ENCODE measurements at regions not wholly inside any gene's neighbourhood (a gene's known extent, or its start where the extent isn't known, plus 50 kb on each side); places are given as distances from the start of the nearest gene placed in this dataset. TPM values are rescaled to one million over a fixed set of nuclear protein-coding genes. Genes with fewer than 3 reads are reported as not detected.
A peak's percentile ranks its signal among the peaks of the same experiment; 100 is the strongest.

DNA sequence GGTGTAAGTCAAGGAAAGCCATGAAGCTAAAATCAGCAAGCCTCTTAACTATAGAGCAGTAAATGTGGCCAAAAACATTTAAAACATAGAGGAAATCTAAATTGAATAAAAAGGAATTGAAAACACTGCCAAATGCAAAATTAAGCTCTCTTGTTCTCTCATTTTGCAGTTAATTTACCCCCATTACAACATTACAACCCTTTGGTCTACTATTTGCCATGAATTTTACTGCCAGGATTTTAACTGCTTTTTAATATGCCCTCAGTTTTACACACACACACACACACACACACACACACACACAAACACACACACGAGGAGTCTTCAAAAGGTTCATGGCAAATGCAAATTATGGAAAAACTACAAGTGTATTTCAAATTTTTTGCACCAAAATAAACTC, 91.4 kb upstream of the ACO1 start:
- DNase-seq (ENCODE audit: low read depth) = no peak

DNA sequence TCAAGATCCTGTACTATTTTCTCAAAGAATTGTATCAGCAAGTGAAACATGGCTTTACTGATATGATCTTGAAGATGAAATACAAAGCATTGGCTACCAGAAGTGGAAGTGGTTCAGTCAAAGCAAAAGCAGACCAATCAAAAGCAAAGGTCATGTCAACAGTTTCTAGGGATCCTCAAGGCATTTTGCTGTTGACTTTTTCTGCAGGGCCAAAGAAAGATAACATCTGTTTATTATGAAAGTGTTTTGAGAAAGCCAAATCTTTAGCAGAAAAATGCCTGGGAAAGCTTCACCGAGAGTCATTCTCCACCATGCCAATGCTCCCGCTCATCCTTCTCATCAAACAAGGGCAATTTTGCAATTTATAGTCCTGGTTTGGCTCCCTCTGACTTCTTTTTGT, 90.3 kb upstream of the ACO1 start:
- DNase-seq (ENCODE audit: low read depth) = peak; percentile 34

DNA sequence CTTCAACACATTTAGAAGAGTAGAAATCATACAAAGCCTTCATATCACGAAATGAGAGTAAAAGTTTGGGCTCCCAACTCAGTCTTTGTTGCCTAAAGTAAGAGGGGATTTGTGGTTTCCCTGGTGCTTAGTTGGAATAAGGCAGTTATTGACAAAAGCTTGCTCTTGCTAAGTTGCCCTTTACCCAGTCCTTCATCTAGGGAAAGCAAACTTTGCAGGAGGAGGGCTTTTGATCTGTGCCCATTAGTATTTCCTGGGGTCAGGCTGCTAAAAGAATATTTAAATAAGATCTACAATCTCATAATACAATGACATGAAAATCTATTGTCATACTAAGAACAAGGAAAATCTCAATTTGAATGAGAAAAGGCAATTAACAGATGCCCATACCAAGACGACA, 84.1 kb upstream of the ACO1 start:
- DNase-seq (ENCODE audit: low read depth) = no peak

DNA sequence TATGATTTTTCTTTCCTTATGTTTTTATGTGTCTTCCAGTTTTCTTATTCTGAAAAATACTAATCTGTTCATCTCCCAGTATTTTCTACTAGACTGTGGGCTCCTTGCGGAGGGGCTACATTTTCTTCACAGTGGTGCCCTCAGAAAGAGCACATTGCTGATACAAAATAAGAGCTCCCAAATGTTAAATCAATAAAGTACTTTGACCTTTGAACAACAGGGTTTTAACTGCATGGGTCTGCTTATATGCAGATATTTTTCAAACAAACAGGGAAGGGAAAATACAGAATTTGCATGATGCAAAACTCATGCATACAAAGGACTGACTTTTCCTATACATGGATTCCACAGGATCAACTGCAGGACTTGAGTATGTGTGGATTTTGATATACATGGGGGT, 79.9 kb upstream of the ACO1 start:
- no peak for DNase-seq (ENCODE audit: low read depth)

DNA sequence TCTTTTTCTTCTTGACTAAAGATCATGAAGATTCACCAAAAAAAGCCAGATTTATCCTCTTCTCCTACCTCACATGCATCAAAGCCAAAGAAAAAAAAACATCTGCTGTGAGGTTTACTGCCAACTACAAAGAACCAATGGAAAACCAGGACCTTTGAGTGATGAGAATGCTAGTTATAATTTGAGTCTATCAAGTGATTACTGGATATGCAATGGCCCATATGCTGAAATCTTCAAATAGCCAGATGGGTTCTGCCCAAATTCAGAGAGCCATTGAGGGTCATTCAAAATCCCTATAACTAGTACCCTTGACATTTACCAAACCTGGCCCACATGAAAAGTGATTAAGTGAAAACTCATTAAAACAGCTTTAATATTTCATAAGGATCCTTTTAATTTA, 78.4 kb upstream of the ACO1 start:
- DNase-seq (ENCODE audit: low read depth) = no peak

DNA sequence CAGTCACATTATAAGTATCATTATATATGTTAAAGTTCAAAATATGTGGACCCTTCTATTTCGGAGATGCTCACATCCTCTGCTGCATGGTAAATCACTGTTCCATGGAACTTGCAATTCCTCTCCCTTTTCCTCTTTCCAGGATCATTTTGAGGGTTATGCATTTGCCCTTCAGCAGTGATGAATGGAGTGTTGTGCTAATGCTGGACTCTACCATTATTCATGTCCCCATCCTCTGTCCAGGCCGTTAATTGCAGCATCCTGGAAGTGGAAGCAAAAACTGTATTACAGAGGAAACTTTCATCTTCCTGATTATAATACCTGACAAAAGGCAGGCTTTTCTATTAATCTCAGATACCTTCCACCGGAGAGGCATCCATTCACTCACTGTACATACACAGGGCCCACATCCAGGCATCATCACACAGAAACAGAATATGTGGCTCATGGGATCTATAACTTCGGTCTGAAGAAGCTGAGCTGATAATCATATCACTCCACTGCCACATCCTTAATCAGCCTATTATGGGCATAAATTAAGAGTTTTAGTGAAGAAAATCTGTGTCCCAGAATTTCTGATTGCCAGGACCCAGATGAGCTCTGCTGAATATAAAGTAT, 65.0 kb upstream of the ACO1 start:
- no peak for DNase-seq (ENCODE audit: low read depth)

DNA sequence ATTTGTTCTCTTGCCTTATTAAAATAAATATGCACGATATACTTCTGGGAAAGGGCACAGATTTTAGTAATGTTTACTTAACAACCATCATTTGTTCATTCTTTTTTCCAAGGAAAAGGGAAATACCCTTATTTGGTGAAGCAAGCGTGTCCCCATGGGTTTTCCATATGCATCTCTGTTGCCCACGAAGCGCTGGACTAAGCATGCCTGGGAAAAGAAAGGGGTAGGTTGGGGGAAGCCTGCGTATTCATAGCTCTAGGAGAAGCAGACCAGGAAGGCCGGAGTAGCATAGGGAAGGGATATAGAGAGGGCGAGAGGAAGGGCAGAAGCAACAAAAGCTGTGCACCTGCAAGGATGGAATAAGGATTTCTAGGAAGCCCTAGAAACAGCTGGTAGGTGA, 61.8 kb upstream of the ACO1 start:
- DNase-seq (ENCODE audit: low read depth) = no peak

DNA sequence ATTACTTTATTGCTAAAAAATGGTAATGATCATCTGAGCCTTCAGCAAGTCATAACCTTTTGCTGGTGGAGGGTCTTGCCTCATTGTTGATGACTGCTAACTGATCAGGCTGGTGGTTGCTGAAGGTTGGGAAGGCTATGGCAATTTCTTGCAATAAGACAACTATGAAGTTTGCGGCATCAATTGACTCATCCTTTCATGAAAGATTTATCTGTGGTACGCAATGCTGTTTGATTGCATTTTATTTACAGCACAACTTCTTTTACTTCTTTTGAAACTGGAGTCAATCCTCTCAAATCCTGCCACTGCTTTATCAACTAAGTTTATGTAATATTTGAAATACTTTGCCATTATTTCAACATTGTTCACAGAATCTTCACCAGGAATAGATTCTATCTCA, 58.3 kb upstream of the ACO1 start:
- DNase-seq (ENCODE audit: low read depth) = no peak

DNA sequence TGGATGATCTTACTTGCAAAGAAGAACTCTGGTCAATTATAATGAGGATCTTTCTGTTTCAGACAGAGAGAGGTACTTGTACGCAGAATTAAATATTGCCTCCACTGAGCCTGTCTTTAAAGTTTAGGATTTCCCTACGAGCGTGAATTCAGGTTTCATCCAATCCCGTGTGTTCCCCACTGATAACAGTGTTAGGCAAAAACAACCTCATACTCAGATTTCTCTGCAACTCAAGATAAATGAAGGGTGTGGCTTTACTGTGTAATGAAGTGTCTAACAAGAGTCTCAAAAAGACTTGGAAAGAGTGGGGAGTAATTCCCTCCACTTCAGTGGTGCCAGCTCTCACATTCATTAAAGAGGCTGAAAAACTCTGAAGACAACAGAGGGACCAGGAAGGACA, 53.2 kb upstream of the ACO1 start:
- no peak for DNase-seq (ENCODE audit: low read depth)

DNA sequence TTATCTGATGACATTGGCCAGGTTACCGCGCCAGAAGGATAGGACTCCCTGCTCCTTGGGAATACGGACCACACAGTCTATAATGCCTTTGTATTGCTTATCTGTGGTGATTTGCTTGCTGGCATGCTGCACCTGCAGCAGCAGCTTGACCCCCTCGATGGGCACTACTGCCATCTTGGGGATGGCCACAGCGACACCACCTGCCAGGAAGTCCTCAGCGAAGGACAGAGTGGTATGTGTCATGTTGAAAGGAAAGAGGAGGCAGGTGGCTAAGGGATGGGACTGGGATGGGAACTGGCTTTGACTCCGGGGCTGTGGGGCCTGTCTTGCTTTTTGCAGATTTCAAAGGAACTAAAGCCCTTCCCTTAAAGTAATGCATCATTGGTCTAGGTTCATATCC, 50.3 kb upstream of the ACO1 start:
- no peak for DNase-seq (ENCODE audit: low read depth)

MicroRNAs in the stretch of these regions (microRNA counts, 767-probe panel; counts per million panel counts)
- microRNA hsa-miR-873-5p = not detected
- microRNA hsa-miR-876-3p = not detected
- microRNA hsa-miR-876-5p = not detected

Small RNA genes in the stretch of these regions (microRNA-seq; reads per million reads assigned to microRNA genes)
- 0.97 reads per million for gene MIR873
- not detected for gene MIR876

Measured in myocyte (in vitro differentiated cells).